K562 (cell line): ENCODE measurements at regions not wholly inside any gene's neighbourhood (a gene's known extent, or its start where the extent isn't known, plus 50 kb on each side); places are given as distances from the start of the nearest gene placed in this dataset.

Source experiments
- ATAC-seq: fragments of 200-7000 bp; cut with Tn5 transposase; 3 replicates; pipeline ENCODE4 v1.9.1; 2020; ENCODE audit warnings: moderate library complexity
- BruUV-seq: library from RNA; stranded (reverse); fragments of 400-500 nt; replicated peaks from 2 replicates; lab custom pipeline; 2021; lab: Mats Ljungman, UMichigan
- CTCF ChIA-PET: fragments of 300-600 bp; formaldehyde crosslinking; extraction: SDS; loops from one replicate; lab custom pipeline; 2021; ENCODE audit warnings: low intra/inter-chr PET ratio; lab: Yijun Ruan, JAX
- POLR2A ChIA-PET: fragments of 300-600, 350-650 bp; sonication (Branson Sonifier 250); formaldehyde crosslinking; extraction: SDS; loops from one replicate; lab custom pipeline; 2021; ENCODE audit warnings: antibody characterized with exemption, inconsistent platforms; lab: Yijun Ruan, JAX
- DNase-seq, 4 experiments: peaks; one replicate each; pipeline versions ENCODE4 v3.0.0 to v3.0.0-alpha.2; 2011 to 2018; ENCODE audit warnings: low spot score in 3 of 4, mixed read lengths in 3 of 4; ENCODE audit errors: extremely low read depth in 1 of 4
- FAIRE-seq: peaks from 2 replicates; lab custom pipeline; 2011; peaks lifted over from hg19 to GRCh38; lab: Jason Lieb, UNC
- H2AFZ ChIP-seq: 2 replicates; pipeline ENCODE4 v1.6.0; 2011; ENCODE audit warnings: low read depth, low read length, control low read depth, inconsistent platforms
- H3K27ac ChIP-seq: fragments of 200-600 bp; 3 replicates; pipeline ENCODE4 v1.8.0; 2011; ENCODE audit warnings: low read depth, mild to moderate bottlenecking, control low read depth, inconsistent platforms, low read length, moderate library complexity, mixed read lengths; ENCODE audit errors: extremely low read depth
- H3K27me3 ChIP-seq, 2 experiments: fragments of 300-600 bp in 1 of 2; 2 replicates in 1 of 2; 3 replicates in 1 of 2; pipeline versions ENCODE4 v1.6.0 to v1.8.0; 2011; ENCODE audit warnings: inconsistent platforms in 2 of 2, low read length in 2 of 2, mild to moderate bottlenecking in 1 of 2, mixed read lengths in 1 of 2, moderate library complexity in 1 of 2; ENCODE audit not compliant: control insufficient read depth in 2 of 2, insufficient read depth in 2 of 2
- H3K36me3 ChIP-seq: fragments of 300-600 bp; 3 replicates; pipeline ENCODE4 v1.8.0; 2011; ENCODE audit warnings: mild to moderate bottlenecking, low read length, inconsistent platforms; ENCODE audit not compliant: control insufficient read depth, insufficient read depth
- H3K4me1 ChIP-seq, 2 experiments: fragments of 200-600 bp in 1 of 2; replicated peaks in 1 of 2; 2 replicates in 1 of 2; 3 replicates in 1 of 2; pipeline versions ENCODE4 v1.5.1 to v1.8.0; 2011; ENCODE audit warnings: inconsistent platforms in 2 of 2, low read length in 2 of 2, mild to moderate bottlenecking in 1 of 2, mixed read lengths in 1 of 2, moderate library complexity in 1 of 2; ENCODE audit not compliant: control insufficient read depth in 2 of 2, insufficient read depth in 2 of 2
- H3K4me2 ChIP-seq: 2 replicates; pipeline ENCODE4 v1.6.1; 2011; ENCODE audit warnings: low read length, control low read depth, inconsistent platforms, mixed read lengths; ENCODE audit not compliant: insufficient read depth
- H3K4me3 ChIP-seq: fragments of 200-600 bp; sonication (generic), shearing (Covaris generic); 2 replicates; pipeline ENCODE4 v1.5.1; 2016; ENCODE audit warnings: control low read depth, inconsistent platforms
- H3K79me2 ChIP-seq: fragments of 200-600 bp; 3 replicates; pipeline ENCODE4 v1.8.0; 2011; ENCODE audit warnings: low read length, inconsistent platforms; ENCODE audit not compliant: control insufficient read depth, insufficient read depth
- H3K9ac ChIP-seq, 2 experiments: 2 replicates each; pipeline versions ENCODE4 v1.6.0 to v1.6.1; 2011; ENCODE audit warnings: low read depth in 2 of 2, low read length in 2 of 2, control low read depth in 1 of 2, inconsistent platforms in 1 of 2, mild to moderate bottlenecking in 1 of 2, mixed read lengths in 1 of 2; ENCODE audit not compliant: insufficient read depth in 1 of 2
- H3K9me1 ChIP-seq: one replicate; pipeline ENCODE4 v1.6.0; 2011; ENCODE audit warnings: inconsistent platforms, mild to moderate bottlenecking, low read length, moderate library complexity; ENCODE audit not compliant: control insufficient read depth, insufficient read depth
- H3K9me3 ChIP-seq: replicated peaks from 2 replicates; pipeline ENCODE4 v1.5.1; 2011; ENCODE audit warnings: low read depth, low read length, inconsistent platforms; ENCODE audit not compliant: control insufficient read depth, insufficient read depth
- H4K20me1 ChIP-seq: replicated peaks from 2 replicates; pipeline ENCODE4 v1.6.1; 2011; ENCODE audit warnings: low read length, inconsistent platforms, mixed read lengths; ENCODE audit not compliant: control insufficient read depth, insufficient read depth
- RAD21 ChIP-seq, 2 experiments: fragments of 250-450 bp in 1 of 2; fragments of 450-650 bp in 1 of 2; sonication (Bioruptor Pico) in 1 of 2; formaldehyde crosslinking in 1 of 2; IDR thresholded peaks in 1 of 2; conservative IDR thresholded peaks in 1 of 2; 2 replicates each; pipeline versions ENCODE4 v1.4.0 to v1.8.0; 2020 to 2022; ENCODE audit warnings: mild to moderate bottlenecking in 2 of 2, moderate library complexity in 1 of 2
- RBM17 ChIP-seq: fragments of 200-400 bp; formaldehyde crosslinking; IDR thresholded peaks from 2 replicates; pipeline ENCODE4 v1.6.1; 2017; ENCODE audit warnings: low read depth, mild to moderate bottlenecking, low read length, borderline replicate concordance
- THRAP3 ChIP-seq: fragments of 450-650 bp; IDR thresholded peaks from 2 replicates; pipeline ENCODE4 v1.6.1; 2016; ENCODE audit warnings: mild to moderate bottlenecking, inconsistent platforms, borderline replicate concordance
- WGBS: fragments of 100-300 bp; shearing (Covaris generic); methylation state at CpG from one replicate; pipeline ENCODE4 v1.1.6; 2016; ENCODE audit warnings: low coverage, mixed read lengths; ENCODE audit not compliant: insufficient coverage; ENCODE audit errors: missing lambda C conversion rate; 5-methylcytosine and 5-hydroxymethylcytosine counted together
- in situ Hi-C: fragments of 300-500 bp; cut with MboI; formaldehyde crosslinking; loops from 4 replicates; pipeline ENCODE4 v1.15.0; 2018; ENCODE audit warnings: inconsistent platforms, mixed read lengths
- intact Hi-C: fragments of 100-400 bp; cut with micrococcal nuclease; formaldehyde crosslinking; loops from 2 replicates; pipeline ENCODE4 v1.14.2; 2022
- TF ChIP-seq, protein P1 (sequence below), 3 experiments: IDR thresholded peaks in 2 of 3; conservative IDR thresholded peaks in 1 of 3; 2 replicates each; pipeline ENCODE4 v1.5.1; 2011 to 2012; ENCODE audit warnings: low read length in 3 of 3, mild to moderate bottlenecking in 3 of 3, control low read depth in 2 of 3, improper control_type of control experiment in 1 of 3, inconsistent platforms in 1 of 3, low read depth in 1 of 3, mixed read lengths in 1 of 3, moderate library complexity in 1 of 3; ENCODE audit not compliant: insufficient read depth in 2 of 3

DNA sequence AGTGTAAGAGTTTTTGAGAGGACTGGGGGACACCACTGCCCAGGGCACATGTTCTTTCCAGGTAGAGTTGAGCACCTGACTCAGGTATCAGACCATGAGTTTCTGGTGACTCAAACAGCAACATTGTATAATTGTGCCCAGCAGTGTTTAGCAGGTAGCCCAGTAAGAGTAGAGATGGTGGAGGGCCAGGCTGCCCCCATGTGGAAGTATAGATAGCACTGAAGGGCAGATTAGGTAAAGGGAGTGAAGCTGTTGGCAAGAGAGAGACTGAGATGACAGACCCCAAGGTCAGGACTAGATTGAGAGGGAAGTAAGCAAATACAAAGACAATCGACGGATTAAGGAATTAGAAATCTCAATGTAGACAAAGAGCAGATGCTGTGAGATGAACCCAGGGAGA is 74.6 kb downstream of the TRIM42 start:
- no peaks in the 10 kb centered on the region for H3K27me3 ChIP-seq
- no peaks in the 10 kb centered on the region for H3K4me1 ChIP-seq
- no peak overlapping the region for H3K9ac ChIP-seq
- in situ Hi-C loops, result no loop called here
- no peak overlapping the region for H3K27ac ChIP-seq
- no peak for DNase-seq
- ChIA-PET CTCF (no interaction called here), POLR2A (no interaction called here)
- H2AFZ ChIP-seq, result no peak overlapping the region
- no peaks in the 10 kb centered on the region for H3K36me3 ChIP-seq
- no peaks in the 10 kb centered on the region for H4K20me1 ChIP-seq
- no peak for ATAC-seq
- TF ChIP-seq THRAP3 (no peak), RAD21 (CRISPR knock-in tag; conservative IDR thresholded peaks at IDR 0.05 in 1 of 2, IDR thresholded peaks at IDR 0.05 in 1 of 2) (0 out of 4 replicates have a peak, but pooled peaks of 1 of the 2 experiments have one; percentile 4), RBM17 (no peak)
- TF ChIP-seq, protein P1, sequence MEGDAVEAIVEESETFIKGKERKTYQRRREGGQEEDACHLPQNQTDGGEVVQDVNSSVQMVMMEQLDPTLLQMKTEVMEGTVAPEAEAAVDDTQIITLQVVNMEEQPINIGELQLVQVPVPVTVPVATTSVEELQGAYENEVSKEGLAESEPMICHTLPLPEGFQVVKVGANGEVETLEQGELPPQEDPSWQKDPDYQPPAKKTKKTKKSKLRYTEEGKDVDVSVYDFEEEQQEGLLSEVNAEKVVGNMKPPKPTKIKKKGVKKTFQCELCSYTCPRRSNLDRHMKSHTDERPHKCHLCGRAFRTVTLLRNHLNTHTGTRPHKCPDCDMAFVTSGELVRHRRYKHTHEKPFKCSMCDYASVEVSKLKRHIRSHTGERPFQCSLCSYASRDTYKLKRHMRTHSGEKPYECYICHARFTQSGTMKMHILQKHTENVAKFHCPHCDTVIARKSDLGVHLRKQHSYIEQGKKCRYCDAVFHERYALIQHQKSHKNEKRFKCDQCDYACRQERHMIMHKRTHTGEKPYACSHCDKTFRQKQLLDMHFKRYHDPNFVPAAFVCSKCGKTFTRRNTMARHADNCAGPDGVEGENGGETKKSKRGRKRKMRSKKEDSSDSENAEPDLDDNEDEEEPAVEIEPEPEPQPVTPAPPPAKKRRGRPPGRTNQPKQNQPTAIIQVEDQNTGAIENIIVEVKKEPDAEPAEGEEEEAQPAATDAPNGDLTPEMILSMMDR (IDR thresholded peaks at IDR 0.05 in 2 of 3, conservative IDR thresholded peaks at IDR 0.05 in 1 of 3; ENCODE audit: insufficient read depth in 2 of 3, low read depth in 1 of 3, low read length in 3 of 3), result peak in 1 of 3 experiments; percentile 17; a peak in 1 of 6 replicates
- no peaks in the 10 kb centered on the region for H3K9me3 ChIP-seq
- 0% methylated on average over 2 of the region's 2 CpGs for WGBS
- no peak overlapping the region for H3K4me2 ChIP-seq
- no peaks in the 10 kb centered on the region for H3K79me2 ChIP-seq
- intact Hi-C loops, result no loop called here
- no peak for FAIRE-seq
- no peak overlapping the region for H3K4me3 ChIP-seq
- no TSS peak for BruUV-seq
- H3K9me1 ChIP-seq, result no peaks in the 10 kb centered on the region
